HepG2 (cell line): ENCODE measurements at regions not wholly inside any gene's neighbourhood (a gene's known extent, or its start where the extent isn't known, plus 50 kb on each side); places are given as distances from the start of the nearest gene placed in this dataset.

Source experiments
- ATAC-seq: fragments of 200-7000 bp; cut with Tn5 transposase; 3 replicates; pipeline ENCODE4 v1.9.1; 2020; ENCODE audit warnings: mild to moderate bottlenecking, moderate library complexity
- BruUV-seq: library from RNA; stranded (reverse); fragments of 400-500 nt; replicated peaks from 2 replicates; lab custom pipeline; 2021; lab: Mats Ljungman, UMichigan
- CTCF ChIA-PET: fragments of 300-600 bp; formaldehyde crosslinking; extraction: SDS; loops from one replicate; lab custom pipeline; 2021; ENCODE audit warnings: low total read pairs, inconsistent platforms, low intra/inter-chr PET ratio; lab: Yijun Ruan, JAX
- POLR2A ChIA-PET: fragments of 350-600 bp; sonication (Branson Sonifier 250); formaldehyde crosslinking; loops from one replicate; lab custom pipeline; 2020; ENCODE audit warnings: antibody characterized with exemption, inconsistent platforms; lab: Yijun Ruan, JAX
- DNase-seq: peaks from one replicate; pipeline ENCODE4 v3.0.0-alpha.2; 2015; ENCODE audit warnings: low spot score
- FAIRE-seq: peaks from 3 replicates; lab custom pipeline; 2011; peaks lifted over from hg19 to GRCh38; lab: Jason Lieb, UNC
- H2AFZ ChIP-seq: one replicate; pipeline ENCODE4 v1.6.1; 2011; ENCODE audit warnings: low read length, inconsistent platforms
- H3K27ac ChIP-seq: fragments of 300-600 bp; 3 replicates; pipeline ENCODE4 v1.8.0; 2011; ENCODE audit warnings: mixed run types, mild to moderate bottlenecking, mixed read lengths, low read length, inconsistent platforms; ENCODE audit not compliant: insufficient read depth; ENCODE audit errors: extremely low read length
- H3K27me3 ChIP-seq, 2 experiments: fragments of 200-600 bp in 1 of 2; 2 replicates in 1 of 2; 3 replicates in 1 of 2; pipeline versions ENCODE4 v1.6.0 to v1.8.0; 2011; ENCODE audit warnings: low read length in 2 of 2, mild to moderate bottlenecking in 2 of 2, moderate library complexity in 2 of 2, inconsistent platforms in 1 of 2; ENCODE audit not compliant: insufficient read depth in 2 of 2, control insufficient read depth in 1 of 2
- H3K36me3 ChIP-seq, 2 experiments: fragments of 200-600 bp in 1 of 2; replicated peaks in 1 of 2; 2 replicates in 1 of 2; 3 replicates in 1 of 2; pipeline versions ENCODE4 v1.5.1 to v1.8.0; 2011; ENCODE audit warnings: low read length in 2 of 2, inconsistent platforms in 1 of 2; ENCODE audit not compliant: insufficient read depth in 2 of 2, control insufficient read depth in 1 of 2
- H3K4me1 ChIP-seq: 2 replicates; pipeline ENCODE4 v1.5.1; 2012; ENCODE audit warnings: low read length, inconsistent platforms; ENCODE audit not compliant: insufficient read depth
- H3K4me2 ChIP-seq: 2 replicates; pipeline ENCODE4 v1.6.0; 2011; ENCODE audit warnings: low read depth, low read length, inconsistent platforms
- H3K4me3 ChIP-seq, 3 experiments: fragments of 200-600 bp in 1 of 3; sonication (generic), shearing (Covaris generic) in 1 of 3; replicated peaks in 1 of 3; 2 replicates each; pipeline ENCODE4 v1.5.1; 2011 to 2016; ENCODE audit warnings: low read length in 3 of 3, inconsistent platforms in 2 of 3, low read depth in 2 of 3, mild to moderate bottlenecking in 2 of 3, control low read depth in 1 of 3, mixed read lengths in 1 of 3; ENCODE audit not compliant: insufficient read depth in 1 of 3
- H3K79me2 ChIP-seq: one replicate; pipeline ENCODE4 v1.6.1; 2011; ENCODE audit warnings: low read length, inconsistent platforms; ENCODE audit not compliant: insufficient read depth
- H3K9ac ChIP-seq: 2 replicates; pipeline ENCODE4 v1.6.0; 2011; ENCODE audit warnings: mild to moderate bottlenecking, low read depth, low read length, inconsistent platforms; ENCODE audit not compliant: insufficient read depth
- H3K9me3 ChIP-seq: 2 replicates; pipeline ENCODE4 v1.5.1; 2012; ENCODE audit warnings: mild to moderate bottlenecking, low read length
- H4K20me1 ChIP-seq: 2 replicates; pipeline ENCODE4 v1.6.0; 2011; ENCODE audit warnings: inconsistent platforms, mild to moderate bottlenecking, low read length, moderate library complexity; ENCODE audit not compliant: insufficient read depth
- ARNT ChIP-seq: fragments of 450-650 bp; IDR thresholded peaks from 2 replicates; pipeline ENCODE4 v1.6.1; 2017
- GMEB1 ChIP-seq: sonication (generic); formaldehyde crosslinking; IDR thresholded peaks from 2 replicates; pipeline ENCODE4 v1.5.1; 2020; ENCODE audit warnings: missing genetic modification reagents, mild to moderate bottlenecking, borderline replicate concordance
- GMEB2 ChIP-seq: IDR thresholded peaks from 2 replicates; pipeline ENCODE4 v1.6.1; 2016; ENCODE audit warnings: missing biosample characterization, missing genetic modification reagents, low read depth
- MAFF ChIP-seq: IDR thresholded peaks from 2 replicates; pipeline ENCODE4 v1.6.1; 2011; ENCODE audit warnings: low read depth, low read length, improper control_type of control experiment
- MAFK ChIP-seq, 2 experiments: IDR thresholded peaks in 1 of 2; conservative IDR thresholded peaks in 1 of 2; 2 replicates each; pipeline ENCODE4 v1.6.1; 2011; ENCODE audit warnings: improper control_type of control experiment in 2 of 2, low read length in 2 of 2
- NFKBIZ ChIP-seq: IDR thresholded peaks from 2 replicates; pipeline ENCODE4 v1.6.1; 2018; ENCODE audit warnings: missing genetic modification reagents, missing compliant biosample characterization
- RFXAP ChIP-seq: sonication (generic); formaldehyde crosslinking; IDR thresholded peaks from 2 replicates; pipeline ENCODE4 v1.4.0; 2020; ENCODE audit warnings: missing genetic modification reagents, borderline replicate concordance
- TP53 ChIP-seq: sonication (generic); formaldehyde crosslinking; conservative IDR thresholded peaks from 2 replicates; pipeline ENCODE4 v1.4.0; 2020; ENCODE audit warnings: missing genetic modification reagents
- ZMAT5 ChIP-seq: sonication (generic); formaldehyde crosslinking; IDR thresholded peaks from 2 replicates; pipeline ENCODE4 v1.5.0; 2020; ENCODE audit warnings: mild to moderate bottlenecking, low read depth, missing genetic modification reagents, borderline replicate concordance
- ZNF513 ChIP-seq: sonication (generic); formaldehyde crosslinking; conservative IDR thresholded peaks from 2 replicates; pipeline ENCODE4 v1.5.0; 2020; ENCODE audit warnings: missing genetic modification reagents
- WGBS: methylation state at CpG from one replicate; pipeline ENCODE4 v1.1.6; 2017; ENCODE audit warnings: low lambda C conversion rate; 5-methylcytosine and 5-hydroxymethylcytosine counted together
- in situ Hi-C: cut with HindIII; loops from 2 replicates; pipeline ENCODE4 v1.10.0; 2017; ENCODE audit warnings: low pct_unique_long_range_greater_than_20kb; ENCODE audit not compliant: extremely low pct_ligation_motif_present
- intact Hi-C: fragments of 100-400 bp; cut with micrococcal nuclease; formaldehyde crosslinking; loops from one replicate; pipeline ENCODE4 v1.10.0; 2022; ENCODE audit not compliant: unreplicated experiment

GRCh38 chr10:108471420-108471819 is 1306.9 kb upstream of the SORCS1 start:
- ATAC-seq (no peak), DNase-seq (no peak), FAIRE-seq (no peak)
- H3K27ac ChIP-seq: no peak overlapping the region
- intact Hi-C loops: no loop called here
- no peak overlapping the region for H3K9ac ChIP-seq
- no peak overlapping the region for H3K4me3 ChIP-seq
- CTCF ChIA-PET: no interaction called here
- no peaks in the 10 kb centered on the region for H3K79me2 ChIP-seq
- no peak overlapping the region for H2AFZ ChIP-seq
- peaks cover 71% of the 10 kb centered on the region for H3K9me3 ChIP-seq
- 100% methylated on average over 1 of the region's 1 CpG for WGBS
- H3K36me3 ChIP-seq: no peaks in the 10 kb centered on the region
- no peaks in the 10 kb centered on the region for H3K27me3 ChIP-seq
- in situ Hi-C loops: no loop called here
- H3K4me1 ChIP-seq: no peaks in the 10 kb centered on the region
- no TSS peak for BruUV-seq
- POLR2A ChIA-PET: no interaction called here
- H4K20me1 ChIP-seq: no peaks in the 10 kb centered on the region
- no peak for TF ChIP-seq TP53 (CRISPR knock-in tag)
- TF ChIP-seq ARNT: no peak
- TF ChIP-seq MAFF: peak; percentile 50; the same call in 1 of the 2 replicates
- TF ChIP-seq NFKBIZ (CRISPR knock-in tag): no peak
- peak in 1 of 2 experiments; percentile 70; a peak in 3 of 4 replicates for TF ChIP-seq MAFK (conservative IDR thresholded peaks at IDR 0.05 in 1 of 2, IDR thresholded peaks at IDR 0.05 in 1 of 2; ENCODE audit: low read length in 2 of 2)
- no peak for TF ChIP-seq RFXAP (CRISPR knock-in tag)
- H3K4me2 ChIP-seq: no peak overlapping the region

GRCh38 chr10:108469940-108470339 is 1305.4 kb upstream of the SORCS1 start:
- no peaks in the 10 kb centered on the region for H3K36me3 ChIP-seq
- H2AFZ ChIP-seq: no peak overlapping the region
- FAIRE-seq: no peak
- intact Hi-C loops (no loop called here), in situ Hi-C loops (no loop called here)
- no peaks in the 10 kb centered on the region for H4K20me1 ChIP-seq
- no peaks in the 10 kb centered on the region for H3K27me3 ChIP-seq
- no TSS peak for BruUV-seq
- peaks cover 62% of the 10 kb centered on the region for H3K9me3 ChIP-seq
- ChIA-PET CTCF (no interaction called here), POLR2A (no interaction called here)
- ATAC-seq: no peak
- H3K4me2 ChIP-seq: no peak overlapping the region
- WGBS: 4% methylated on average over 3 of the region's 3 CpGs
- no peaks in the 10 kb centered on the region for H3K4me1 ChIP-seq
- DNase-seq: no peak
- no peak overlapping the region for H3K27ac ChIP-seq
- no peak for TF ChIP-seq GMEB2 (CRISPR knock-in tag)
- TF ChIP-seq GMEB1 (CRISPR knock-in tag): no peak
- no peak for TF ChIP-seq ZNF513
- no peak for TF ChIP-seq ZMAT5 (CRISPR knock-in tag)
- no peak overlapping the region for H3K9ac ChIP-seq
- no peak overlapping the region for H3K4me3 ChIP-seq
- no peaks in the 10 kb centered on the region for H3K79me2 ChIP-seq
